ENCODE measurements at regions not wholly inside any gene's neighbourhood (a gene's known extent, or its start where the extent isn't known, plus 50 kb on each side); places are given as distances from the start of the nearest gene placed in this dataset.
A peak's percentile ranks its signal among the peaks of the same experiment; 100 is the strongest.

DNA sequence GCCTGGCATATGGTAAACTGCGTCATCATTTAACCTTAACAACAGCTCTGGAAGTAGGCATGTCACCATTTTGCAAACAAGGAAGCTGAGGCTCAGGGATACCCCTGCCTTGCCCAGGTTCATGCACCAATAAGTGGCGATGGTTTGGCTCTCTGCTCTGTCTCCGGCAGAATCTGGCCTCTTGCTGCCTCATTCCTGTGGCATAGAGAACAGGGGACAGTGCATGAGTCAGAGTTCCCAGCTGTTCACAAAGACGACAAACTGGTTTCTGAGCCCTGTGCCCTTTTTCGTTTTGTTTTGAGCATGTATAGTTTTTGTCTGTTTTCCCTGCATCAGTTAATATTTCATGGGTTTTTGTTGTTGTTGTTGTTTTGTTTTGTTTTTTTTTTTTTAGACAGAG lies 236.8 kb downstream of the OPA1 start (continued):
- TF ChIP-seq, protein P1, sequence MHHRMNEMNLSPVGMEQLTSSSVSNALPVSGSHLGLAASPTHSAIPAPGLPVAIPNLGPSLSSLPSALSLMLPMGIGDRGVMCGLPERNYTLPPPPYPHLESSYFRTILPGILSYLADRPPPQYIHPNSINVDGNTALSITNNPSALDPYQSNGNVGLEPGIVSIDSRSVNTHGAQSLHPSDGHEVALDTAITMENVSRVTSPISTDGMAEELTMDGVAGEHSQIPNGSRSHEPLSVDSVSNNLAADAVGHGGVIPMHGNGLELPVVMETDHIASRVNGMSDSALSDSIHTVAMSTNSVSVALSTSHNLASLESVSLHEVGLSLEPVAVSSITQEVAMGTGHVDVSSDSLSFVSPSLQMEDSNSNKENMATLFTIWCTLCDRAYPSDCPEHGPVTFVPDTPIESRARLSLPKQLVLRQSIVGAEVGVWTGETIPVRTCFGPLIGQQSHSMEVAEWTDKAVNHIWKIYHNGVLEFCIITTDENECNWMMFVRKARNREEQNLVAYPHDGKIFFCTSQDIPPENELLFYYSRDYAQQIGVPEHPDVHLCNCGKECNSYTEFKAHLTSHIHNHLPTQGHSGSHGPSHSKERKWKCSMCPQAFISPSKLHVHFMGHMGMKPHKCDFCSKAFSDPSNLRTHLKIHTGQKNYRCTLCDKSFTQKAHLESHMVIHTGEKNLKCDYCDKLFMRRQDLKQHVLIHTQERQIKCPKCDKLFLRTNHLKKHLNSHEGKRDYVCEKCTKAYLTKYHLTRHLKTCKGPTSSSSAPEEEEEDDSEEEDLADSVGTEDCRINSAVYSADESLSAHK (tag by site-specific recombination; IDR thresholded peaks at IDR 0.05) = no peak
- no peak for TF ChIP-seq ZNF785 (tag by site-specific recombination; IDR thresholded peaks at IDR 0.05)

DNA sequence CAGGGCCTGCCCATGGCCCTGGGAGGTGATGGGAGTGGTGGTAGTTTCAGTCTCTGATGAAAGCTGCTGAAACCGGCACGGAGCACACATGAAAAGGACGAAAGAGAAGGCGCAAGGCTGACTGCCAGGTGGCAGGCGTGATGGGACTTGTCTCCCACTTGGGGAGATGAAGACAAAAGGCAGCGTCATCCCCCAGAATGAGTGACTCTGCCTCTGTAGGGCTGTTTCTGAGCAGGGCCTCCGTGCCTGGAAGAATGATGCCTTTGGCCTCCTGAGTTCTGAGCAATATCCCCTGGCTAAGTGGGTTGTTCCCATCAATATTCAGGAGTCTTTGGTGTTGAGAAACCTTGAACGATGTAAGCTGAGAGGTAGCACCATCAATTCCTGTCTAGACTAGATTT lies 237.8 kb downstream of the OPA1 start:
- no peaks in the 10 kb centered on the region for H3K36me3 ChIP-seq (ENCODE audit: control insufficient read depth in 2 of 2, insufficient read depth in 1 of 2, low read length in 2 of 2)
- H3K4me3 ChIP-seq (ENCODE audit: low read depth, low read length) = no peak overlapping the region
- TF ChIP-seq ZNF426 (tag by site-specific recombination; IDR thresholded peaks at IDR 0.05) = no peak
- 0 out of 2 replicates have a peak, but pooled peaks have one; percentile 18 for TF ChIP-seq ZIC2 (tag by site-specific recombination; IDR thresholded peaks at IDR 0.05)
- 0 out of 2 replicates have a peak, but pooled peaks have one; percentile 12 for TF ChIP-seq GLIS1 (tag by site-specific recombination; IDR thresholded peaks at IDR 0.05)
- TF ChIP-seq, protein P2, sequence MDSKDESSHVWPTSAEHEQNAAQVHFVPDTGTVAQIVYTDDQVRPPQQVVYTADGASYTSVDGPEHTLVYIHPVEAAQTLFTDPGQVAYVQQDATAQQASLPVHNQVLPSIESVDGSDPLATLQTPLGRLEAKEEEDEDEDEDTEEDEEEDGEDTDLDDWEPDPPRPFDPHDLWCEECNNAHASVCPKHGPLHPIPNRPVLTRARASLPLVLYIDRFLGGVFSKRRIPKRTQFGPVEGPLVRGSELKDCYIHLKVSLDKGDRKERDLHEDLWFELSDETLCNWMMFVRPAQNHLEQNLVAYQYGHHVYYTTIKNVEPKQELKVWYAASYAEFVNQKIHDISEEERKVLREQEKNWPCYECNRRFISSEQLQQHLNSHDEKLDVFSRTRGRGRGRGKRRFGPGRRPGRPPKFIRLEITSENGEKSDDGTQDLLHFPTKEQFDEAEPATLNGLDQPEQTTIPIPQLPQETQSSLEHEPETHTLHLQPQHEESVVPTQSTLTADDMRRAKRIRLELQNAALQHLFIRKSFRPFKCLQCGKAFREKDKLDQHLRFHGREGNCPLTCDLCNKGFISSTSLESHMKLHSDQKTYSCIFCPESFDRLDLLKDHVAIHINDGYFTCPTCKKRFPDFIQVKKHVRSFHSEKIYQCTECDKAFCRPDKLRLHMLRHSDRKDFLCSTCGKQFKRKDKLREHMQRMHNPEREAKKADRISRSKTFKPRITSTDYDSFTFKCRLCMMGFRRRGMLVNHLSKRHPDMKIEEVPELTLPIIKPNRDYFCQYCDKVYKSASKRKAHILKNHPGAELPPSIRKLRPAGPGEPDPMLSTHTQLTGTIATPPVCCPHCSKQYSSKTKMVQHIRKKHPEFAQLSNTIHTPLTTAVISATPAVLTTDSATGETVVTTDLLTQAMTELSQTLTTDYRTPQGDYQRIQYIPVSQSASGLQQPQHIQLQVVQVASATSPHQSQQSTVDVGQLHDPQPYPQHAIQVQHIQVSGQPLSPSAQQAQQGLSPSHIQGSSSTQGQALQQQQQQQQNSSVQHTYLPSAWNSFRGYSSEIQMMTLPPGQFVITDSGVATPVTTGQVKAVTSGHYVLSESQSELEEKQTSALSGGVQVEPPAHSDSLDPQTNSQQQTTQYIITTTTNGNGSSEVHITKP (tag by site-specific recombination; IDR thresholded peaks at IDR 0.05) = peak; percentile 25; the same call in 1 of the 2 replicates
- no peak for TF ChIP-seq MYNN (tag by site-specific recombination; IDR thresholded peaks at IDR 0.05; ENCODE audit: borderline replicate concordance)
- no peak for TF ChIP-seq ZNF132 (tag by site-specific recombination; IDR thresholded peaks at IDR 0.05; ENCODE audit: borderline replicate concordance)
- no peak for TF ChIP-seq ZNF585B (tag by site-specific recombination; IDR thresholded peaks at IDR 0.05)
- TF ChIP-seq ZNF292 (tag by site-specific recombination; IDR thresholded peaks at IDR 0.05; ENCODE audit: borderline replicate concordance, low read depth) = no peak
- TF ChIP-seq ZNF302 (tag by site-specific recombination; IDR thresholded peaks at IDR 0.05; ENCODE audit: low read depth) = no peak
- TF ChIP-seq REPIN1 (tag by site-specific recombination; IDR thresholded peaks at IDR 0.05; ENCODE audit: low read depth) = no peak
- ChIA-PET POLR2A (no interaction called here), CTCF (no interaction called here)
- H3K27ac ChIP-seq (ENCODE audit: extremely low read depth, low read depth, low read length) = no peak overlapping the region
- no peaks in the 10 kb centered on the region for H3K9me3 ChIP-seq (ENCODE audit: control insufficient read depth, insufficient read depth, low read depth, low read length)
- peaks cover 12% of the 10 kb centered on the region; the same call in 1 of the 2 replicates for H3K4me1 ChIP-seq (ENCODE audit: control insufficient read depth, insufficient read depth, low read length)

DNA sequence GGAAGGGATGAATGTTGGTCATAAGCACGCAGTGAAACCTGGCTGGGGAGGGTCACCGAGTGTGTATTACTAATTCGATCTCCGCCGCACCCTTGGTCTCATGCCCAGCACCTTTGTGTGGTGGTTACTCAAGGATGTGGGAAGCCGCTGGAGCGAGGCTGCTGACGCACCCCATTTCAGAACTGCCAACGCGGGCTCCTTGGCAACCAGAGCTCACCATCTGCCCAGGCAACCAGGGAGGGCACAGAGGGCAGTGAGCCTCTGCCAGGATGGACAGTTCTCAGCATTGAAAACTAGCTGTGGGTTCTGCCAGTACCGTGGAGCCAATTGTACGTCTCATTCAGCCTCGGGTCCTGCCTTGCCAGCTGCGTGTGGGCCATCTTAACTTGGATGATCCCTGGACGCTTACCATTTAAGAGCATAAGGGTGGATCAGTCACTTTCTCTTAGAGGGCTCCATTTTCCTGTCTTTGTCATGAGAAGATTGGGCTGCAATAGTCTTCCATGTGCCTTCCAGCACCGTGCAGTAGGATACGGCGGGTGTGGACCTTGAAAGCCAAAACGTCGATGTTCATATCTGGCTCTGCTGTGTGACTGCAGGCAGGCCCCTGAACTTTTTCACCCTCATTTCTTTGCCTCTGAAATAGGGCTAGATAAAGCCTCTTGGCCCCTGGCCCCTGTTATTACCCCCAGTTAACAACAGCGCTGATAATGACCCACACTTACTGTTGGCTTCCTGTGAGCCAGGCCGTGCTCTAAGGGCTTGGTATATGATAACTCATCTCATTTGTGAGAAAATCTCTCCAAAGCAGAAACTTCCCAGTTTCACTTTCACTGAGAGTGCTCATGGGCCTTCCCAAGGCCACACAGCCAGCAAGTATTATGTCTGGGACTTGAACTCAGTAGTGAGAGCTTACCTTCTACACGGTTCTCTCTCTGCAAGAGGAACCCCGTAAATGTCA lies 238.8 kb downstream of the OPA1 start:
- no peaks in the 10 kb centered on the region for H3K9me3 ChIP-seq (ENCODE audit: control insufficient read depth, insufficient read depth, low read depth, low read length)
- H3K4me3 ChIP-seq (ENCODE audit: low read depth, low read length) = no peak overlapping the region
- H3K36me3 ChIP-seq (ENCODE audit: control insufficient read depth in 2 of 2, insufficient read depth in 1 of 2, low read length in 2 of 2) = no peaks in the 10 kb centered on the region
- TF ChIP-seq ZNF133 (tag by site-specific recombination; IDR thresholded peaks at IDR 0.05) = peak; percentile 94
- TF ChIP-seq ZNF341 (tag by site-specific recombination; IDR thresholded peaks at IDR 0.05; ENCODE audit: low read depth) = no peak
- POLR2A ChIA-PET = no interaction called here
- peaks cover 7% of the 10 kb centered on the region; the same call in 1 of the 2 replicates for H3K4me1 ChIP-seq (ENCODE audit: control insufficient read depth, insufficient read depth, low read length)
- no peak overlapping the region for H3K27ac ChIP-seq (ENCODE audit: extremely low read depth, low read depth, low read length)
- CTCF ChIA-PET = no interaction called here

Measured in HEK293 (cell line).